Spleen (tissue), 7 donors: ENCODE measurements at regions not wholly inside any gene's neighbourhood (a gene's known extent, or its start where the extent isn't known, plus 50 kb on each side); places are given as distances from the start of the nearest gene placed in this dataset.

Source experiments
- CTCF ChIP-seq, 11 experiments: fragments of 200-600 bp in 7 of 11; fragments of 450-650 bp in 4 of 11; sonication (generic) in 4 of 11; IDR thresholded peaks in 8 of 11; conservative IDR thresholded peaks in 3 of 11; 1 replicate in 7 of 11; 2 replicates in 4 of 11; pipeline versions ENCODE4 v1.4.0 to v1.8.0; 2016 to 2021; ENCODE audit warnings: antibody characterized with exemption in 11 of 11, inconsistent platforms in 4 of 11, mild to moderate bottlenecking in 1 of 11
- POLR2A ChIP-seq, 3 donors: fragments of 450-650 bp; IDR thresholded peaks; one replicate each; pipeline ENCODE4 v1.5.1; 2017; ENCODE audit warnings: antibody characterized with exemption in 3 of 3, mild to moderate bottlenecking in 1 of 3
- donor health status: DM: no; HTN: no; CAD: no; lungs with moderate emphysema.
- donor health status: DM: no; HTN: no; CAD: no.
- donor health status: DM: no; HTN: no; CAD: no.

GRCh38 chr2:83879127-83879526, 580.0 kb downstream of the SUCLG1 start:
- TF ChIP-seq CTCF (IDR thresholded peaks at IDR 0.05 in 8 of 11, conservative IDR thresholded peaks at IDR 0.05 in 3 of 11) (no peak), POLR2A (IDR thresholded peaks at IDR 0.05) (no peak)
